ENCODE measurements at regions not wholly inside any gene's neighbourhood (a gene's known extent, or its start where the extent isn't known, plus 50 kb on each side); places are given as distances from the start of the nearest gene placed in this dataset.

- no peak overlapping the region for H3K4me3 ChIP-seq (ENCODE audit: low read depth in 2 of 2, low read length in 2 of 2)
- no peak for DNase-seq (ENCODE audit: low read depth, low spot score)
- no peaks in the 10 kb centered on the region for H3K4me1 ChIP-seq (ENCODE audit: control insufficient read depth, insufficient read depth, low read length)
- H3K27ac ChIP-seq (ENCODE audit: low read length) = no peak overlapping the region
- TF ChIP-seq TCF7L2 (IDR thresholded peaks at IDR 0.05; ENCODE audit: low read depth, low read length) (no peak), CTCF (IDR thresholded peaks at IDR 0.05) (peak; percentile 30; the same call in 1 of the 2 replicates)
- no peaks in the 10 kb centered on the region for H3K9me3 ChIP-seq (ENCODE audit: control insufficient read depth, insufficient read depth, low read depth, low read length)
- no peak for ATAC-seq
- in situ Hi-C loops (cut with HindIII; ENCODE audit: low pct_unique_long_range_greater_than_20kb, low sequenced_read_pairs) (no loop called here), intact Hi-C loops (cut with micrococcal nuclease; ENCODE audit: unreplicated experiment) (no loop called here)
- BruUV-seq (replicated peaks) = no TSS peak
- ChIA-PET POLR2A (no interaction called here), CTCF (interaction anchor here (0.7 kb wide), 1 partner anchor 11 kb away, joined by 3 read pairs; no protein-coding TSS in a partner anchor)
- no peaks in the 10 kb centered on the region for H3K27me3 ChIP-seq (ENCODE audit: control insufficient read depth, insufficient read depth, low read length)
- no peaks in the 10 kb centered on the region for H3K36me3 ChIP-seq (ENCODE audit: control insufficient read depth, insufficient read depth, low read length)
Observed at GRCh38 chr2:12990523-12990922, 273.8 kb downstream of the TRIB2 start.

- ATAC-seq (no peak), DNase-seq (ENCODE audit: low read depth, low spot score) (no peak)
- ChIA-PET POLR2A (no interaction called here), CTCF (no interaction called here)
- Histone ChIP-seq H3K36me3 (ENCODE audit: control insufficient read depth, insufficient read depth, low read length) (no peaks in the 10 kb centered on the region), H3K9me3 (ENCODE audit: control insufficient read depth, insufficient read depth, low read depth, low read length) (no peaks in the 10 kb centered on the region), H3K27me3 (ENCODE audit: control insufficient read depth, insufficient read depth, low read length) (no peaks in the 10 kb centered on the region), H3K4me1 (ENCODE audit: control insufficient read depth, insufficient read depth, low read length) (no peaks in the 10 kb centered on the region), H3K27ac (ENCODE audit: low read length) (no peak overlapping the region), H3K4me3 (ENCODE audit: low read depth in 2 of 2, low read length in 2 of 2) (no peak overlapping the region)
- TF ChIP-seq POLR2AphosphoS5 (IDR thresholded peaks at IDR 0.05; ENCODE audit: low read depth, low read length) (no peak), REST (IDR thresholded peaks at IDR 0.05; ENCODE audit: insufficient read depth in 1 of 2, low read depth in 2 of 2, low read length in 1 of 2) (no peak), TCF7L2 (IDR thresholded peaks at IDR 0.05; ENCODE audit: low read depth, low read length) (no peak), SIN3A (IDR thresholded peaks at IDR 0.05; ENCODE audit: borderline replicate concordance, insufficient read depth, low read depth, low read length) (no peak), CTCF (IDR thresholded peaks at IDR 0.05) (no peak)
- no TSS peak for BruUV-seq (replicated peaks)
- in situ Hi-C loops (cut with HindIII; ENCODE audit: low pct_unique_long_range_greater_than_20kb, low sequenced_read_pairs) (no loop called here), intact Hi-C loops (cut with micrococcal nuclease; ENCODE audit: unreplicated experiment) (no loop called here)
Observed at GRCh38 chr2:12998685-12999084, 281.9 kb downstream of the TRIB2 start.

Data from Panc1 (cell line).